GM12874 (cell line): ENCODE measurements at regions not wholly inside any gene's neighbourhood (a gene's known extent, or its start where the extent isn't known, plus 50 kb on each side); places are given as distances from the start of the nearest gene placed in this dataset.

Experiments
- TF ChIP-seq, protein P1 (sequence below): IDR thresholded peaks from 2 replicates; pipeline ENCODE4 v1.5.1; 2011; ENCODE audit warnings: low read depth, mild to moderate bottlenecking, control low read depth, low read length, moderate library complexity; ENCODE audit not compliant: insufficient read depth

DNA sequence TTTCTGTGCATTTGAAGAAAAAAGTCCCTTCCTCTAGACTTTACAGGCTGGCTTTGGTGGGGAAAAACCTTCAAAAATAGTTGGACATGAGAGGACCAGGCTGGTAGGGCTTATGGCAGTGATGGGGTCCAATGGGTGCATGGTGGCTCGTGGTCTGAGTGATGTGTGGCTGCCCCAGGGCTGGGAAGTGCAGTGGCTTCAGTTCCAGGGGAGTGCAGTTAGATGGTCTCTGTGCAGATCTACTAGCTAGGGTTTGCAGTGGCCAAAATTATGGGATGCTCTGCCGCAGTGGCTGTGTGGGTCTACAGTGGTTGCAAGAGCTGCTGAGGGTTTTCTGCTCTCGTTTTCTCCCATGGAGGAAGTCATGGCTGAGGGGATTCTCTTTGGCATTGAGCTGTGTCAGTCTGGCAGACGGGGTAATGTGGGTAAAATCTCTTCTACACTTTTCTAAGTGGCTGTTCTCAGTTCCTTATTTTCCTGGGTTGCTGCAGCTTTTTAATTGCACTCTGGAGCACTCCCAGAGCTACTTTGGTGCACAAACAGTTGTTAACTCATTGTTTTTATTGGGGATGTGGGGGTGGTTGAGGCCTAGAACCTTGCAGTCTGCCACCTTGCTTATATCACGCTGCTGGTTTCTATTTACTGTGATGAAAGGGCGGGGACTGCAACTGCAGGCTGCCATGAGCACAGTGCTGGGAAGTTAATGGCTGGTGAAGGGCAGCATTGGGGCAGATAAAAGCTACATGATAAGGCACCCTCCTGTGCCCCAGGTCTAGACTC, 1324.6 kb downstream of the NSUN3 start:
- TF ChIP-seq, protein P1, sequence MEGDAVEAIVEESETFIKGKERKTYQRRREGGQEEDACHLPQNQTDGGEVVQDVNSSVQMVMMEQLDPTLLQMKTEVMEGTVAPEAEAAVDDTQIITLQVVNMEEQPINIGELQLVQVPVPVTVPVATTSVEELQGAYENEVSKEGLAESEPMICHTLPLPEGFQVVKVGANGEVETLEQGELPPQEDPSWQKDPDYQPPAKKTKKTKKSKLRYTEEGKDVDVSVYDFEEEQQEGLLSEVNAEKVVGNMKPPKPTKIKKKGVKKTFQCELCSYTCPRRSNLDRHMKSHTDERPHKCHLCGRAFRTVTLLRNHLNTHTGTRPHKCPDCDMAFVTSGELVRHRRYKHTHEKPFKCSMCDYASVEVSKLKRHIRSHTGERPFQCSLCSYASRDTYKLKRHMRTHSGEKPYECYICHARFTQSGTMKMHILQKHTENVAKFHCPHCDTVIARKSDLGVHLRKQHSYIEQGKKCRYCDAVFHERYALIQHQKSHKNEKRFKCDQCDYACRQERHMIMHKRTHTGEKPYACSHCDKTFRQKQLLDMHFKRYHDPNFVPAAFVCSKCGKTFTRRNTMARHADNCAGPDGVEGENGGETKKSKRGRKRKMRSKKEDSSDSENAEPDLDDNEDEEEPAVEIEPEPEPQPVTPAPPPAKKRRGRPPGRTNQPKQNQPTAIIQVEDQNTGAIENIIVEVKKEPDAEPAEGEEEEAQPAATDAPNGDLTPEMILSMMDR, result no peak

DNA sequence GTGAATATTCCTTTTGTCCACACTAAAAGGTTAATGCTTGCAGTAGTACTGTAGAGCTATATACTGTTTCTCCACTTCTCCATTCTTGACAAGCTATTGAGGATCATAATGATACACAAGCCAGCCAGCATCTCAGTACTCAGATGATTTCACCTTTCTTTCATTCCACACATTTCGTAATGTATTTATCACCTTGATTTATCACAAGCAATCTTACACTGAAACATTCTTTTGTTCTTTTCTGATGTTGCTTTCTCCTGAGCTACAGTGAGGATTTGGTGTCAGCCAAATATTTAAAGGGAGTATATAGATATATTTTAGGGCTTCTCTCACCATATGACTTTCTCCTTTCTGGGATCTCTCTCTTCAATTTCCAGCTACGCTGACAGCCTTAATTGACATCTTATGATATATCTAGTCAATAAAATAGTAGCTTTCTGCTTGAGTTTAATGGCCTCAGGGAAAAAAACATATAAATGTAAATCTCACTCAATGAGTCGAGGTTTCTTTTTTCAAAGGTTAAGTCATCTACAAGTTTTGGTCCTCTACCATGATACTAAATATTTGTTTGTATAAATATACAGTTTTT, 1327.0 kb downstream of the NSUN3 start:
- TF ChIP-seq, protein P1, result no peak

DNA sequence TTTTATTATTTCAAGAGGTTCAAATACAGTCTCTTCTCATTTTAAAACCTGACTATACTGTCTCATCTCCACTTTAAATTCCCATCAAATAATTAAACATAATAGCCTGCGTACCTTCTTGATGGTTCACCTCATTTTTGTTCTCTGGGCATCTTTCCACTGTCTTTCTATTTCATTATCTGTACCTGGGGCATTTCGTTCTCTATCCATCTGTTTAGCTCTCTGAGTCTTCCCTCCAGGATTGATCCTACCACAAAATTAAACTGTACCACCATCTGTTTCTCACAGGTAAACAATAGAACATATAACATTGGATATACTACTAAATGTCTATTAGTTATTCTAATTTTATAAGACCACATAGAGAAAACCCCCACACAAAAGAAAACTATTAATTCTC, 1331.4 kb downstream of the NSUN3 start:
- TF ChIP-seq, protein P1, result no peak

DNA sequence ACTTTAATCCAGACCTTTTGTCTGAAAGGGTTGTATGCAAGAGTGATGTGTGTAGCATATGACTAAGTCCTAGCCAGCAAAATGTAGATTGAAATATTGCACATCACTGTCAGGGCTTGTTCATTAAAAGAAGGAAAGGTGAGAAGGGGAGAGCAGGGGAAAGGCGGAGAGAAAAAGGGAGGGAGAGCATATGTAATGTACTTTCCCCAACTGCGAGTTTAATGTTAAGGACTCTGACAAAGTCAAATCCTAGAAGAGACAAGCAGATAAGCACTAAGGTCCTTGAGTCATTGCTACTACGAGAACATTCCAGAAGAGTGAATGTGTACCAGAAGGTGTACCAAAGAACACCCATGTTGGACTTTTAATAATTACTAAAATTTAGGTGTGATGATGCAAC, 1336.7 kb downstream of the NSUN3 start:
- TF ChIP-seq, protein P1, result no peak

DNA sequence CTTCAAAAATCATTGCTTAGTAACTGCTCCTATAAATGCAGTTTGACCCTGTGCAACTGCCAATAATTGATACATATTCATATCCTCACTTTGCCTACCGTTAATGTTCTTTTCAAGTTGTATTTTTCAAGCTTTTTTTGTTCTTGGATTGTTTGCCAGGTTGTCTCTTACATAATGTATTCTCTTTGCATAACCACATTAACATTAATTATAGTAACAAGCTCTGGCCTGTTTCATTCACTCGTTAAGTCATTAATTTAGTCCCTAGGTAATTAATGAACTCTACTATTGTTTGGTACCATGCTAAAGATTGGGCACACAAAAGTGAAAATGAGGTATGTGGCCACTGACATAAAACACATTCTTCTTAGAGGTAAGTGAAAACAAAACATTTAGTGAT, 1338.8 kb downstream of the NSUN3 start:
- TF ChIP-seq, protein P1, result no peak

DNA sequence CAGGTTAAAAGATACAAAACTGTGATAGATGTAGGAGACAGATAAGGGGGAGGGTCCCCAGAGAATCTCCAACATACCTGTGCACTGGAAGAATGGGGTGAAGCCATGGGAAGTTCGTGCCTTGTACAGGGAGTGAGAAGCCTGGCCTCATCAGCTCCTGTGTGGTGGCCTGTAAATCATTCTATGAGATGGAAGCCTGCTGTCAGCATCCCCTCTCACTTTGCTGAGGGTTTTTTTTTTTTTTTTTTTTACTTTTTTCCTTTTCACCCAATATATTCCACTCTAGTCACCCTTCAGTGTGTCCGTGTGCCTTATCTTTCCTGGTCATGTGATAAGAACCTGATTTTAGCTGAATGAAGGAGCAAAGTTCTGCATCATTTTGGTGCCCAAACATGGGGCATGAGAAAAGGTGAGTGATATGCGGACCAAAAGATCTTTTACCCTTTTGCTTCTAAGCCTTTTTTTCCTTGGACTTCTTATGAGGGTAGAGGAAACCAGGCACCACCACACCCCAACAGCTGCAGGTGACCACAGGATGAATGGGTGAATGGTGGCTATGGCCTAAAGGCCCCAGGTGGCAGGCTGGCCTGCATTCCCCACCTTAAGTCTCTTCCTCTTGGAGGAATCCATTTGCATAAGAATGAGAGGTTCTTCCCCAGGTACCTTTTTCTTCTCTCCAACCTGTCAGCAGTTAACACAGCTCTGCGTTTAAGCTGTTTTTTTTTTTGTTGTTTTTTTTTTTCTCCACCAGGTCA, 1345.0 kb downstream of the NSUN3 start:
- TF ChIP-seq, protein P1, result no peak

DNA sequence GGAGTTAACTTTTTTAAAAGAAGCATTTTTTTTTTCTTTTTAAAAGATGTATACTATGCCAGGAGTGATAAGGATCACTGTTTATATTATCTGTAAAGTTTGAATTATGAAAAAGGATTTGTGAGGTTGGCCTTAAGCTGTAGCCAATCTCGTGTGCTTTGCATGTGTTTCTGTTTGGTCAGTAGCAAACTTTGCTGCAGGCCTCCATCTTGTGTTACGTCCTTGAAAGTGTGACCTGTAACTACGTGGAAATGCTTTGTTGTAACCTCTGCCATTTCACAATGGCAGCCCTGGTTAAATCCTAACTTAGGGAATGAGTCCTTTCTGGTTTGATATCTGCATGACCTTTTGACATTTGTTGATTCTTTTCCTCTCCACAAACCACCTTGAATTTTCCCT, 1345.6 kb downstream of the NSUN3 start:
- TF ChIP-seq, protein P1, result no peak
